ENCODE measurements at regions not wholly inside any gene's neighbourhood (a gene's known extent, or its start where the extent isn't known, plus 50 kb on each side); places are given as distances from the start of the nearest gene placed in this dataset.
"Not testable (repeated sequence)": the region's sequence is repeated elsewhere in the genome, so short reads cannot be mapped to it uniquely, and the experiment has no call there.

GRCh38 chr11:3290563-3290962, 58.3 kb upstream of the MRGPRE start:
- SMC1A ChIA-PET (ENCODE audit: uncharacterized antibody, unreplicated experiment); H2AFZ ChIP-seq (ENCODE audit: control insufficient read depth, low read depth, low read length); ATAC-seq; FAIRE-seq; CTCF ChIA-PET; H3K4me2 ChIP-seq (ENCODE audit: control insufficient read depth, insufficient read depth); H3K4me3 ChIP-seq; POLR2A ChIA-PET; H3K27me3 ChIP-seq (replicated peaks in 1 of 2; ENCODE audit: control insufficient read depth in 2 of 2, insufficient read depth in 2 of 2, low read length in 1 of 2); BruUV-seq (replicated peaks); H3K27ac ChIP-seq (ENCODE audit: control insufficient read depth, insufficient read depth); H4K20me1 ChIP-seq (ENCODE audit: control insufficient read depth, insufficient read depth); intact Hi-C loops (cut with micrococcal nuclease; ENCODE audit: unreplicated experiment); H3K9me3 ChIP-seq (replicated peaks; ENCODE audit: control insufficient read depth, insufficient read depth, low read length); H3K79me2 ChIP-seq (ENCODE audit: control insufficient read depth, insufficient read depth, low read length); H3K4me1 ChIP-seq (ENCODE audit: control insufficient read depth, insufficient read depth, low read length); RAD21 ChIA-PET (ENCODE audit: unreplicated experiment); in situ Hi-C loops (cut with MboI); H3K36me3 ChIP-seq (ENCODE audit: control insufficient read depth in 2 of 2, insufficient read depth in 2 of 2, low read length in 1 of 2); DNase-seq (ENCODE audit: low read depth, low spot score); H3K9ac ChIP-seq (ENCODE audit: control insufficient read depth, insufficient read depth, low read length): not testable (repeated sequence)
- WGBS (ENCODE audit: insufficient coverage, insufficient replicate concordance, low lambda C conversion rate, missing lambda C conversion rate), result no CpG with 5 or more reads among the region's 7 CpGs

GRCh38 chr11:3287326-3287905, 55.2 kb upstream of the MRGPRE start:
- H3K4me3 ChIP-seq; H4K20me1 ChIP-seq (ENCODE audit: control insufficient read depth, insufficient read depth); RAD21 ChIA-PET (ENCODE audit: unreplicated experiment); ATAC-seq; intact Hi-C loops (cut with micrococcal nuclease; ENCODE audit: unreplicated experiment); H3K9me3 ChIP-seq (replicated peaks; ENCODE audit: control insufficient read depth, insufficient read depth, low read length); FAIRE-seq; H3K27me3 ChIP-seq (replicated peaks in 1 of 2; ENCODE audit: control insufficient read depth in 2 of 2, insufficient read depth in 2 of 2, low read length in 1 of 2); H3K79me2 ChIP-seq (ENCODE audit: control insufficient read depth, insufficient read depth, low read length); H3K27ac ChIP-seq (ENCODE audit: control insufficient read depth, insufficient read depth); H3K4me1 ChIP-seq (ENCODE audit: control insufficient read depth, insufficient read depth, low read length); DNase-seq (ENCODE audit: low read depth, low spot score); H3K36me3 ChIP-seq (ENCODE audit: control insufficient read depth in 2 of 2, insufficient read depth in 2 of 2, low read length in 1 of 2); H3K9ac ChIP-seq (ENCODE audit: control insufficient read depth, insufficient read depth, low read length); BruUV-seq (replicated peaks); POLR2A ChIA-PET; CTCF ChIA-PET; SMC1A ChIA-PET (ENCODE audit: uncharacterized antibody, unreplicated experiment); H2AFZ ChIP-seq (ENCODE audit: control insufficient read depth, low read depth, low read length); in situ Hi-C loops (cut with MboI); H3K4me2 ChIP-seq (ENCODE audit: control insufficient read depth, insufficient read depth): not testable (repeated sequence)
- WGBS (ENCODE audit: insufficient coverage, insufficient replicate concordance, low lambda C conversion rate, missing lambda C conversion rate), result no CpG with 5 or more reads among the region's 8 CpGs

- H3K4me1 ChIP-seq (ENCODE audit: control insufficient read depth, insufficient read depth, low read length); H4K20me1 ChIP-seq (ENCODE audit: control insufficient read depth, insufficient read depth); H2AFZ ChIP-seq (ENCODE audit: control insufficient read depth, low read depth, low read length); intact Hi-C loops (cut with micrococcal nuclease; ENCODE audit: unreplicated experiment); RAD21 ChIA-PET (ENCODE audit: unreplicated experiment); H3K27ac ChIP-seq (ENCODE audit: control insufficient read depth, insufficient read depth); FAIRE-seq; H3K4me3 ChIP-seq; CTCF ChIA-PET; BruUV-seq (replicated peaks); DNase-seq (ENCODE audit: low read depth, low spot score); H3K79me2 ChIP-seq (ENCODE audit: control insufficient read depth, insufficient read depth, low read length); POLR2A ChIA-PET; ATAC-seq; SMC1A ChIA-PET (ENCODE audit: uncharacterized antibody, unreplicated experiment); in situ Hi-C loops (cut with MboI); H3K9ac ChIP-seq (ENCODE audit: control insufficient read depth, insufficient read depth, low read length); H3K36me3 ChIP-seq (ENCODE audit: control insufficient read depth in 2 of 2, insufficient read depth in 2 of 2, low read length in 1 of 2); H3K27me3 ChIP-seq (replicated peaks in 1 of 2; ENCODE audit: control insufficient read depth in 2 of 2, insufficient read depth in 2 of 2, low read length in 1 of 2); H3K9me3 ChIP-seq (replicated peaks; ENCODE audit: control insufficient read depth, insufficient read depth, low read length); H3K4me2 ChIP-seq (ENCODE audit: control insufficient read depth, insufficient read depth): not testable (repeated sequence)
- no CpG with 5 or more reads among the region's 3 CpGs for WGBS (ENCODE audit: insufficient coverage, insufficient replicate concordance, low lambda C conversion rate, missing lambda C conversion rate)
Observed at GRCh38 chr11:3285261-3285660, 53.0 kb upstream of the MRGPRE start.

- H3K9me3 ChIP-seq (replicated peaks; ENCODE audit: control insufficient read depth, insufficient read depth, low read length); H3K27ac ChIP-seq (ENCODE audit: control insufficient read depth, insufficient read depth); H3K4me1 ChIP-seq (ENCODE audit: control insufficient read depth, insufficient read depth, low read length); ATAC-seq; RAD21 ChIA-PET (ENCODE audit: unreplicated experiment); DNase-seq (ENCODE audit: low read depth, low spot score); H3K36me3 ChIP-seq (ENCODE audit: control insufficient read depth in 2 of 2, insufficient read depth in 2 of 2, low read length in 1 of 2); H3K79me2 ChIP-seq (ENCODE audit: control insufficient read depth, insufficient read depth, low read length); BruUV-seq (replicated peaks); FAIRE-seq; H3K4me3 ChIP-seq; H3K9ac ChIP-seq (ENCODE audit: control insufficient read depth, insufficient read depth, low read length); intact Hi-C loops (cut with micrococcal nuclease; ENCODE audit: unreplicated experiment); CTCF ChIA-PET; SMC1A ChIA-PET (ENCODE audit: uncharacterized antibody, unreplicated experiment); POLR2A ChIA-PET; H2AFZ ChIP-seq (ENCODE audit: control insufficient read depth, low read depth, low read length); H3K4me2 ChIP-seq (ENCODE audit: control insufficient read depth, insufficient read depth); H4K20me1 ChIP-seq (ENCODE audit: control insufficient read depth, insufficient read depth); in situ Hi-C loops (cut with MboI); H3K27me3 ChIP-seq (replicated peaks in 1 of 2; ENCODE audit: control insufficient read depth in 2 of 2, insufficient read depth in 2 of 2, low read length in 1 of 2): not testable (repeated sequence)
- WGBS (ENCODE audit: insufficient coverage, insufficient replicate concordance, low lambda C conversion rate, missing lambda C conversion rate), result no CpG with 5 or more reads among the region's 12 CpGs
Observed at GRCh38 chr11:3284248-3284647, 52.0 kb upstream of the MRGPRE start.

Data from GM12878 (cell line).